ENCODE measurements at regions not wholly inside any gene's neighbourhood (a gene's known extent, or its start where the extent isn't known, plus 50 kb on each side); places are given as distances from the start of the nearest gene placed in this dataset.

GRCh38 chr10:78852466-78853240, 216.1 kb upstream of the ZMIZ1 start:
- peak; percentile 13 for DNase-seq (ENCODE audit: low read depth)

- DNase-seq (ENCODE audit: low read depth) = no peak
Measured at GRCh38 chr10:78853864-78854263, 214.9 kb upstream of the ZMIZ1 start.

- DNase-seq (ENCODE audit: low read depth) = peak; percentile 24
Measured at GRCh38 chr10:78856421-78856820, 212.3 kb upstream of the ZMIZ1 start.

GRCh38 chr10:78857193-78857592, 211.6 kb upstream of the ZMIZ1 start:
- DNase-seq (ENCODE audit: low read depth) = no peak

GRCh38 chr10:78859266-78859665, 209.5 kb upstream of the ZMIZ1 start:
- no peak for DNase-seq (ENCODE audit: low read depth)

- no peak for DNase-seq (ENCODE audit: low read depth)
Measured at GRCh38 chr10:78859769-78860168, 209.0 kb upstream of the ZMIZ1 start.

GRCh38 chr10:78860260-78860914, 208.4 kb upstream of the ZMIZ1 start:
- DNase-seq (ENCODE audit: low read depth) = no peak

- DNase-seq (ENCODE audit: low read depth) = no peak
Measured at GRCh38 chr10:78861529-78862327, 207.0 kb upstream of the ZMIZ1 start.

- no peak for DNase-seq (ENCODE audit: low read depth)
Measured at GRCh38 chr10:78862328-78862640, 206.5 kb upstream of the ZMIZ1 start.

- no peak for DNase-seq (ENCODE audit: low read depth)
Measured at GRCh38 chr10:78863140-78863905, 205.4 kb upstream of the ZMIZ1 start.

GRCh38 chr10:78863906-78864239, 204.9 kb upstream of the ZMIZ1 start:
- DNase-seq (ENCODE audit: low read depth) = no peak

GRCh38 chr10:78864761-78865537, 203.8 kb upstream of the ZMIZ1 start:
- no peak for DNase-seq (ENCODE audit: low read depth)

GRCh38 chr10:78865538-78865875, 203.3 kb upstream of the ZMIZ1 start:
- DNase-seq (ENCODE audit: low read depth) = peak; percentile 18

GRCh38 chr10:78865931-78866717, 202.6 kb upstream of the ZMIZ1 start:
- no peak for DNase-seq (ENCODE audit: low read depth)

GRCh38 chr10:78866731-78867554, 201.8 kb upstream of the ZMIZ1 start:
- DNase-seq (ENCODE audit: low read depth) = no peak

- DNase-seq (ENCODE audit: low read depth) = no peak
Measured at GRCh38 chr10:78867555-78867939, 201.2 kb upstream of the ZMIZ1 start.

- DNase-seq (ENCODE audit: low read depth) = no peak
Measured at GRCh38 chr10:78868048-78868447, 200.7 kb upstream of the ZMIZ1 start.

- no peak for DNase-seq (ENCODE audit: low read depth)
Measured at GRCh38 chr10:78868456-78868855, 200.3 kb upstream of the ZMIZ1 start.

- no peak for DNase-seq (ENCODE audit: low read depth)
Measured at GRCh38 chr10:78868861-78869260, 199.9 kb upstream of the ZMIZ1 start.
